PC-9 (cell line): ENCODE measurements at regions not wholly inside any gene's neighbourhood (a gene's known extent, or its start where the extent isn't known, plus 50 kb on each side); places are given as distances from the start of the nearest gene placed in this dataset.

Experiments used
- BruUV-seq: library from RNA; stranded (reverse); fragments of 400-500 nt; replicated peaks from 2 replicates; lab custom pipeline; 2021; lab: Mats Ljungman, UMichigan
- CTCF ChIA-PET: fragments of 300-600 bp; sonication (Branson Sonifier 250); formaldehyde crosslinking; loops from one replicate; lab custom pipeline; 2022; ENCODE audit warnings: antibody characterized with exemption; lab: Charles Lee
- POLR2A ChIA-PET: fragments of 300-600 bp; sonication (Branson Sonifier 250); formaldehyde crosslinking; loops from one replicate; lab custom pipeline; 2022; ENCODE audit warnings: antibody characterized with exemption; ENCODE audit not compliant: unreplicated experiment; lab: Charles Lee
- DNase-seq, 2 experiments: peaks; one replicate each; pipeline versions ENCODE4 v3.0.0 to v3.0.0-alpha.2; 2015 to 2022; ENCODE audit warnings: mixed read lengths in 1 of 2
- H2AFZ ChIP-seq: fragments of 200-600 bp; sonication (generic); 2 replicates; pipeline ENCODE4 v1.8.1; 2017; ENCODE audit warnings: antibody characterized with exemption
- H3F3A ChIP-seq: fragments of 200-600 bp; sonication (generic); 2 replicates; pipeline ENCODE4 v1.8.1; 2017; ENCODE audit warnings: antibody characterized with exemption, mild to moderate bottlenecking, low read depth; ENCODE audit not compliant: insufficient read depth
- H3K27ac ChIP-seq: fragments of 200-600 bp; sonication (generic); 2 replicates; pipeline ENCODE4 v1.6.1; 2016; ENCODE audit warnings: mixed run types
- H3K27me3 ChIP-seq: fragments of 200-600 bp; sonication (generic); 2 replicates; pipeline ENCODE4 v1.6.1; 2016; ENCODE audit warnings: low read depth, mixed run types; ENCODE audit not compliant: insufficient read depth
- H3K36me3 ChIP-seq: fragments of 200-600 bp; sonication (generic); 2 replicates; pipeline ENCODE4 v1.6.1; 2016; ENCODE audit warnings: low read depth, mixed run types
- H3K4me1 ChIP-seq: fragments of 200-600 bp; sonication (generic); replicated peaks from 2 replicates; pipeline ENCODE4 v1.6.1; 2016; ENCODE audit warnings: mixed run types; ENCODE audit not compliant: insufficient read depth
- H3K4me2 ChIP-seq: fragments of 200-600 bp; sonication (generic); 2 replicates; pipeline ENCODE4 v1.6.1; 2017; ENCODE audit warnings: mixed run types
- H3K4me3 ChIP-seq: fragments of 200-600 bp; sonication (generic); 2 replicates; pipeline ENCODE4 v1.6.1; 2016; ENCODE audit warnings: mixed run types
- H3K79me2 ChIP-seq: fragments of 200-600 bp; sonication (generic); 2 replicates; pipeline ENCODE4 v1.6.1; 2017; ENCODE audit warnings: low read depth, mixed run types
- H3K9me2 ChIP-seq: fragments of 200-600 bp; sonication (generic); 2 replicates; pipeline ENCODE4 v1.8.1; 2017; ENCODE audit warnings: mild to moderate bottlenecking; ENCODE audit not compliant: insufficient read depth
- H3K9me3 ChIP-seq: fragments of 200-600 bp; sonication (generic); 2 replicates; pipeline ENCODE4 v1.8.1; 2016; ENCODE audit warnings: low read depth; ENCODE audit not compliant: insufficient read depth
- H4K20me1 ChIP-seq: fragments of 200-600 bp; sonication (generic); 2 replicates; pipeline ENCODE4 v1.8.1; 2017; ENCODE audit not compliant: insufficient read depth
- EZH2 ChIP-seq: fragments of 200-600 bp; sonication (generic); IDR thresholded peaks from 2 replicates; pipeline ENCODE4 v1.8.0; 2017; ENCODE audit warnings: antibody characterized with exemption, low read depth
- intact Hi-C: fragments of 100-400 bp; cut with micrococcal nuclease; formaldehyde crosslinking; loops from one replicate; pipeline ENCODE4 v1.10.0; 2022; ENCODE audit not compliant: unreplicated experiment
- TF ChIP-seq, protein P1 (sequence below): fragments of 200-600 bp; sonication (generic); conservative IDR thresholded peaks from 2 replicates; pipeline ENCODE4 v1.6.1; 2017; ENCODE audit warnings: mixed run types, antibody characterized with exemption, mild to moderate bottlenecking, moderate library complexity

DNA sequence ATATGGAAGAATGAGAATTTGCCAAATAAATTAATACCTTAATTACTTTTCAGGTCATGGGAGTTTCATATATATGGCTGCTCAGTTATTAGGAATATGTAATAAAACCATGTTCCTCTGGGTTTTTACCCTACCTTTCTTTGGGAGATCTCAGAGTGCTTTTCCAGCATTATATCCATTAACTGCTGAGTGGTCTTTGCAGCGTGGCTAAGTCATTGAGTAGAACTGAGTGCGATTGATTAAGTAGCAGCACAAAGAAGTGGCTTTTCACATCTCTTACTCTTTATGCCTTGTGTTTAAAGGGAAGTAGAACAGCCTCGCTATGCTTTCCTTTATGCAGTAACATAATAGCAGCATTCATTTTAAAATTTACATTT is 340.1 kb downstream of the SNAPC1 start:
- Histone ChIP-seq H3K9me3 (no peaks in the 10 kb centered on the region), H3K27me3 (no peaks in the 10 kb centered on the region), H3K27ac (no peak overlapping the region), H3K4me2 (no peak overlapping the region), H3K4me3 (no peak overlapping the region), H3K9me2 (no peaks in the 10 kb centered on the region), H4K20me1 (no peaks in the 10 kb centered on the region; the same call in 1 of the 2 replicates), H2AFZ (no peak overlapping the region), H3K4me1 (no peaks in the 10 kb centered on the region), H3K36me3 (no peaks in the 10 kb centered on the region), H3F3A (no peaks in the 10 kb centered on the region), H3K79me2 (no peaks in the 10 kb centered on the region)
- DNase-seq = no peak
- TF ChIP-seq EZH2 = no peak
- TF ChIP-seq, protein P1, sequence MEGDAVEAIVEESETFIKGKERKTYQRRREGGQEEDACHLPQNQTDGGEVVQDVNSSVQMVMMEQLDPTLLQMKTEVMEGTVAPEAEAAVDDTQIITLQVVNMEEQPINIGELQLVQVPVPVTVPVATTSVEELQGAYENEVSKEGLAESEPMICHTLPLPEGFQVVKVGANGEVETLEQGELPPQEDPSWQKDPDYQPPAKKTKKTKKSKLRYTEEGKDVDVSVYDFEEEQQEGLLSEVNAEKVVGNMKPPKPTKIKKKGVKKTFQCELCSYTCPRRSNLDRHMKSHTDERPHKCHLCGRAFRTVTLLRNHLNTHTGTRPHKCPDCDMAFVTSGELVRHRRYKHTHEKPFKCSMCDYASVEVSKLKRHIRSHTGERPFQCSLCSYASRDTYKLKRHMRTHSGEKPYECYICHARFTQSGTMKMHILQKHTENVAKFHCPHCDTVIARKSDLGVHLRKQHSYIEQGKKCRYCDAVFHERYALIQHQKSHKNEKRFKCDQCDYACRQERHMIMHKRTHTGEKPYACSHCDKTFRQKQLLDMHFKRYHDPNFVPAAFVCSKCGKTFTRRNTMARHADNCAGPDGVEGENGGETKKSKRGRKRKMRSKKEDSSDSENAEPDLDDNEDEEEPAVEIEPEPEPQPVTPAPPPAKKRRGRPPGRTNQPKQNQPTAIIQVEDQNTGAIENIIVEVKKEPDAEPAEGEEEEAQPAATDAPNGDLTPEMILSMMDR = no peak
- ChIA-PET CTCF (no interaction called here), POLR2A (no interaction called here)
- intact Hi-C loops = no loop called here
- no TSS peak for BruUV-seq

DNA sequence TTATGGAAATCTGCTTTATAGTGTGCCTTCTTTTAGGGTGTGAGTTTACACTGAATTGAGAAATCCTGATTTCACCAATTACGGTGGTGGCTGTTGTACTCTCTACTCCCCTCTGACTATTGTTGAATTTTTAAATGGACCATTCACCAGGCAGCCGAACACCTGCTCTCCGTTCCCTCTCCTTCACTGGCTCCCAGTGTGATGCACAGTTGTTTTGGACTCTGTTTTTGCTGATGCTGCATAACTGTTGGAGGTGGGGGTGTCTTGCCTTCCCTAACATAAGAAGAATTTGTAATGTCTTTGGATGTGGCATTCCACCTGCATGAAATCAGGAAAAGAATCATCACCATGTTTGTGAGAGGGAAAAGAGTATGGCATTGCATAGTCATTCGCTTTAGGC is 341.2 kb downstream of the SNAPC1 start:
- intact Hi-C loops = no loop called here
- no peak for DNase-seq
- CTCF ChIA-PET = no interaction called here
- no peak overlapping the region for H3K4me2 ChIP-seq
- H4K20me1 ChIP-seq = no peaks in the 10 kb centered on the region
- H3K27me3 ChIP-seq = no peaks in the 10 kb centered on the region
- no peaks in the 10 kb centered on the region for H3F3A ChIP-seq
- H3K9me2 ChIP-seq = no peaks in the 10 kb centered on the region
- H3K27ac ChIP-seq = no peak overlapping the region
- H3K79me2 ChIP-seq = no peaks in the 10 kb centered on the region
- no peaks in the 10 kb centered on the region for H3K4me1 ChIP-seq
- TF ChIP-seq, protein P1 = no peak
- TF ChIP-seq EZH2 = no peak
- H3K36me3 ChIP-seq = no peaks in the 10 kb centered on the region
- POLR2A ChIA-PET = no interaction called here
- no peak overlapping the region for H3K4me3 ChIP-seq
- no peaks in the 10 kb centered on the region for H3K9me3 ChIP-seq
- BruUV-seq = no TSS peak
- H2AFZ ChIP-seq = no peak overlapping the region

DNA sequence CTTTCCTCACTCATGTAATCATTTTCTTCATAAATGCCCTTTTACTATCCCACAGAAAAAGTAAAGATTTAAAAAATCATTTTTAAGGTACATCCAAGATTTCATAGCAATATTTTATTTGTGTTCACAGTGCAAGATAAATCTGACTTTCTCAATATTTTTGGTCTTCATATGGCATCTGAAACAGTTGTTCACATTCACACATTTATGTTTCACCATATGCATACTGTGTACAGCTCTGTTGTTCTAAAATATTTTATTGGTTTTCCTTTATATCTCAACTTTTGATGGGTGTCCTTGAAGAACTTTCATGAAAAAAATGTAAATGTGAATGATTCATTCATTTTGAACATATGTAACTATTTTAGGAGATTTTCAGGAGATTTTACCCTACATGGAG is 348.7 kb downstream of the SNAPC1 start:
- no peaks in the 10 kb centered on the region for H3K9me2 ChIP-seq
- H2AFZ ChIP-seq = no peak overlapping the region
- H3K4me1 ChIP-seq = no peaks in the 10 kb centered on the region
- H3K79me2 ChIP-seq = no peaks in the 10 kb centered on the region
- ChIA-PET CTCF (no interaction called here), POLR2A (no interaction called here)
- no peak overlapping the region for H3K4me2 ChIP-seq
- no peak overlapping the region for H3K4me3 ChIP-seq
- H3K27me3 ChIP-seq = no peaks in the 10 kb centered on the region
- no peaks in the 10 kb centered on the region for H4K20me1 ChIP-seq
- no peak overlapping the region for H3K27ac ChIP-seq
- TF ChIP-seq EZH2 = no peak
- TF ChIP-seq, protein P1 = no peak
- no peaks in the 10 kb centered on the region for H3K9me3 ChIP-seq
- no peaks in the 10 kb centered on the region for H3K36me3 ChIP-seq
- no TSS peak for BruUV-seq
- no peak for DNase-seq
- H3F3A ChIP-seq = no peaks in the 10 kb centered on the region
- intact Hi-C loops = no loop called here
